SK-N-SH (cell line): ENCODE measurements at regions not wholly inside any gene's neighbourhood (a gene's known extent, or its start where the extent isn't known, plus 50 kb on each side); places are given as distances from the start of the nearest gene placed in this dataset.
A peak's percentile ranks its signal among the peaks of the same experiment; 100 is the strongest.

Source experiments
- CTCF ChIA-PET: fragments of 300-600, 350-600 bp; formaldehyde crosslinking; extraction: SDS; loops from one replicate; lab custom pipeline; 2021; lab: Yijun Ruan, JAX
- POLR2A ChIA-PET: fragments of 350-600 bp; sonication (Branson Sonifier 250); formaldehyde crosslinking; extraction: SDS; loops from one replicate; lab custom pipeline; 2020; ENCODE audit warnings: antibody characterized with exemption, inconsistent platforms; lab: Yijun Ruan, JAX
- DNase-seq: peaks from one replicate; pipeline ENCODE4 v3.0.0; 2012
- H2AFZ ChIP-seq: fragments of 200-600 bp; sonication (generic); 2 replicates; pipeline ENCODE4 v1.8.1; 2016; ENCODE audit warnings: antibody characterized with exemption, mild to moderate bottlenecking, low read depth
- H3F3A ChIP-seq: fragments of 200-600 bp; sonication (generic); replicated peaks from 2 replicates; pipeline ENCODE3; 2016; ENCODE audit warnings: antibody characterized with exemption, mild to moderate bottlenecking; ENCODE audit not compliant: insufficient read depth
- H3K27ac ChIP-seq, 2 experiments: fragments of 200-500 bp in 1 of 2; fragments of 200-600 bp in 1 of 2; sonication (Bioruptor generic) in 1 of 2; sonication (generic), shearing (Covaris generic) in 1 of 2; 2 replicates each; pipeline versions ENCODE4 v1.5.1 to v1.6.1; 2014 to 2016; ENCODE audit warnings: low read depth in 2 of 2, inconsistent platforms in 1 of 2, low read length in 1 of 2, mild to moderate bottlenecking in 1 of 2, mixed read lengths in 1 of 2
- H3K27me3 ChIP-seq: fragments of 200-600 bp; sonication (generic), shearing (Covaris generic); 2 replicates; pipeline ENCODE4 v1.6.1; 2016; ENCODE audit warnings: mixed run types; ENCODE audit not compliant: insufficient read depth
- H3K36me3 ChIP-seq, 2 experiments: fragments of 200-500 bp in 1 of 2; fragments of 200-600 bp in 1 of 2; sonication (Bioruptor generic) in 1 of 2; sonication (generic) in 1 of 2; replicated peaks in 1 of 2; 2 replicates each; pipeline versions ENCODE3 to v1.5.1; 2014 to 2016; ENCODE audit warnings: low read length in 1 of 2, mild to moderate bottlenecking in 1 of 2; ENCODE audit not compliant: insufficient read depth in 2 of 2, control insufficient read depth in 1 of 2
- H3K4me1 ChIP-seq, 2 experiments: fragments of 200-500 bp in 1 of 2; fragments of 200-600 bp in 1 of 2; sonication (Bioruptor generic) in 1 of 2; sonication (generic), shearing (Covaris generic) in 1 of 2; 2 replicates each; pipeline versions ENCODE4 v1.5.1 to v1.6.1; 2014 to 2016; ENCODE audit warnings: low read depth in 1 of 2, low read length in 1 of 2, mixed run types in 1 of 2; ENCODE audit not compliant: insufficient read depth in 2 of 2, control insufficient read depth in 1 of 2
- H3K4me2 ChIP-seq: fragments of 200-600 bp; sonication (generic), shearing (Covaris generic); 2 replicates; pipeline ENCODE4 v1.6.1; 2017; ENCODE audit warnings: mixed run types
- H3K4me3 ChIP-seq, 2 experiments: fragments of 200-500 bp in 1 of 2; fragments of 200-600 bp in 1 of 2; sonication (Bioruptor generic) in 1 of 2; sonication (generic), shearing (Covaris generic) in 1 of 2; 2 replicates each; pipeline versions ENCODE4 v1.5.1 to v1.8.1; 2014 to 2016; ENCODE audit warnings: low read depth in 2 of 2, inconsistent platforms in 1 of 2, low read length in 1 of 2, mild to moderate bottlenecking in 1 of 2, mixed read lengths in 1 of 2, moderate library complexity in 1 of 2
- H3K79me2 ChIP-seq: fragments of 200-600 bp; sonication (generic); 2 replicates; pipeline ENCODE4 v1.8.1; 2017; ENCODE audit warnings: mild to moderate bottlenecking; ENCODE audit not compliant: insufficient read depth
- H3K9ac ChIP-seq: fragments of 200-600 bp; sonication (generic); 2 replicates; pipeline ENCODE4 v1.6.1; 2017; ENCODE audit warnings: mixed run types
- H3K9me2 ChIP-seq: fragments of 200-600 bp; sonication (generic); 2 replicates; pipeline ENCODE4 v1.6.1; 2017; ENCODE audit warnings: mixed run types
- H3K9me3 ChIP-seq: fragments of 200-600 bp; sonication (generic); 2 replicates; pipeline ENCODE4 v1.6.1; 2017; ENCODE audit warnings: mixed run types, mild to moderate bottlenecking, moderate library complexity
- H4K20me1 ChIP-seq: fragments of 200-600 bp; sonication (generic); 2 replicates; pipeline ENCODE4 v1.6.1; 2017; ENCODE audit warnings: mild to moderate bottlenecking, mixed run types; ENCODE audit not compliant: insufficient read depth
- EP300 ChIP-seq, 2 experiments: IDR thresholded peaks; 2 replicates each; pipeline versions ENCODE4 v1.4.0 to v1.6.1; 2012; ENCODE audit warnings: borderline replicate concordance in 1 of 2, low read depth in 1 of 2, low read length in 1 of 2
- FOXJ3 ChIP-seq: sonication (generic); formaldehyde crosslinking; IDR thresholded peaks from 2 replicates; pipeline ENCODE4 v1.5.1; 2020; ENCODE audit warnings: mild to moderate bottlenecking, missing genetic modification reagents
- FOXM1 ChIP-seq: IDR thresholded peaks from 2 replicates; pipeline ENCODE4 v1.4.0; 2012; ENCODE audit warnings: low read depth, mild to moderate bottlenecking
- GABPA ChIP-seq: IDR thresholded peaks from 2 replicates; pipeline ENCODE4 v1.4.0; 2012; ENCODE audit warnings: low read depth, mild to moderate bottlenecking
- JUND ChIP-seq: IDR thresholded peaks from 2 replicates; pipeline ENCODE4 v1.4.0; 2012
- MEF2A ChIP-seq: IDR thresholded peaks from 2 replicates; pipeline ENCODE4 v1.4.0; 2012; ENCODE audit warnings: low read depth, borderline replicate concordance
- MXI1 ChIP-seq: IDR thresholded peaks from 2 replicates; pipeline ENCODE4 v1.6.1; 2012; ENCODE audit warnings: mild to moderate bottlenecking, low read depth, low read length, improper control_type of control experiment
- NFIC ChIP-seq: IDR thresholded peaks from 2 replicates; pipeline ENCODE4 v1.4.0; 2012; ENCODE audit warnings: borderline replicate concordance
- POLR2AphosphoS5 ChIP-seq: IDR thresholded peaks from 2 replicates; pipeline ENCODE4 v1.6.1; 2012; ENCODE audit warnings: low read depth, low read length
- RAD21 ChIP-seq: IDR thresholded peaks from 2 replicates; pipeline ENCODE4 v1.6.1; 2012; ENCODE audit warnings: mild to moderate bottlenecking, low read length
- RCOR1 ChIP-seq: fragments of 150-350 bp; IDR thresholded peaks from 2 replicates; pipeline ENCODE4 v1.6.1; 2017; ENCODE audit warnings: antibody characterized with exemption, low read length
- RFX5 ChIP-seq: IDR thresholded peaks from 2 replicates; pipeline ENCODE4 v1.6.1; 2012; ENCODE audit warnings: mild to moderate bottlenecking, improper control_type of control experiment, low read length
- RXRA ChIP-seq: IDR thresholded peaks from 2 replicates; pipeline ENCODE4 v1.4.0; 2012; ENCODE audit warnings: low read depth, mild to moderate bottlenecking, borderline replicate concordance
- SMC3 ChIP-seq: IDR thresholded peaks from 2 replicates; pipeline ENCODE4 v1.6.1; 2012; ENCODE audit warnings: low read depth, low read length, improper control_type of control experiment
- TAF1 ChIP-seq: IDR thresholded peaks from 2 replicates; pipeline ENCODE4 v1.6.1; 2012; ENCODE audit warnings: low read depth, mild to moderate bottlenecking, low read length, moderate library complexity, borderline replicate concordance
- TCF12 ChIP-seq: IDR thresholded peaks from 2 replicates; pipeline ENCODE4 v1.4.0; 2012
- YY1 ChIP-seq: IDR thresholded peaks from 2 replicates; pipeline ENCODE4 v1.4.0; 2012; ENCODE audit warnings: low read depth, mild to moderate bottlenecking
- WGBS: methylation state at CpG from one replicate; pipeline ENCODE4 v1.1.6; 2017; ENCODE audit warnings: low lambda C conversion rate; 5-methylcytosine and 5-hydroxymethylcytosine counted together
- TF ChIP-seq, protein P1 (sequence below): fragments of 200-600 bp; sonication (generic); IDR thresholded peaks from 2 replicates; pipeline ENCODE4 v1.6.1; 2017; ENCODE audit warnings: antibody characterized with exemption, mild to moderate bottlenecking, moderate library complexity
- TF ChIP-seq, protein P2 (sequence below): IDR thresholded peaks from 2 replicates; pipeline ENCODE4; 2012
- TF ChIP-seq, protein P3 (sequence below): IDR thresholded peaks from 2 replicates; pipeline ENCODE4 v1.4.0; 2012; ENCODE audit warnings: low read depth, borderline replicate concordance
- TF ChIP-seq, protein P4 (sequence below): fragments of 150-350 bp; IDR thresholded peaks from 2 replicates; pipeline ENCODE4 v1.6.1; 2016; ENCODE audit warnings: mild to moderate bottlenecking, low read depth, low read length
- TF ChIP-seq, protein P5 (sequence below): fragments of 150-350 bp; IDR thresholded peaks from 2 replicates; pipeline ENCODE4 v1.6.1; 2017; ENCODE audit warnings: antibody characterized with exemption, low read length, low read depth, borderline replicate concordance

DNA sequence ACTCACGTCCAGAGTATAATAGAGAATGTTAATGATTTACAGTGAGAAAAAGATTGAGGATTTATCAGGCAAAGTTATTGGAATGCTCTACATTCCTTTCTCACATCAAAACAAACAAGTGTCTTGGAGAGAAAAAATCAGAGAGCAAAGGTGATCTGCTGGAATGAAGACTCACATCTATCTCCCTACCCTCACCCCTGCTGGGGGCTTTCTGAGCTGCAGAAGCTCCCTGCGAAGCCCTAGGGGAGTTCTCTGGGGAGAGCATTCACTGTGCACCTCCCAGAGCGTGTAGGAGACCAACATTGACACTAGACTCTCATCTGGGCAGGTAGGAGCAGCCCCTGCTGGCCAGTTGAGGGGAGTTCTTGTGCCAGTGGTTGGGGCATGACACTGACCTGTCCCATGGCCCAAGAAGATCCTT is 76.6 kb upstream of the ADAMTS16 start:
- H3K4me3 ChIP-seq: no peak overlapping the region
- H2AFZ ChIP-seq: no peak overlapping the region
- no peak overlapping the region for H3K27ac ChIP-seq
- H3F3A ChIP-seq: no peaks in the 10 kb centered on the region
- H3K4me1 ChIP-seq: no peaks in the 10 kb centered on the region
- H3K36me3 ChIP-seq: no peaks in the 10 kb centered on the region
- no peak overlapping the region for H3K4me2 ChIP-seq
- no peaks in the 10 kb centered on the region for H3K9me3 ChIP-seq
- H3K27me3 ChIP-seq: peaks cover 6% of the 10 kb centered on the region; the same call in 1 of the 2 replicates
- WGBS: 0% methylated on average over 1 of the region's 3 CpGs
- H3K9ac ChIP-seq: no peak overlapping the region
- H3K9me2 ChIP-seq: no peaks in the 10 kb centered on the region
- ChIA-PET POLR2A (no interaction called here), CTCF (interaction anchor here (0.7 to 2.9 kb wide), 3 partner anchors 183 to 196 kb away, joined by 3 to 13 read pairs (median 5); no protein-coding TSS in a partner anchor)
- H3K79me2 ChIP-seq: no peaks in the 10 kb centered on the region
- TF ChIP-seq RCOR1 (no peak), FOXJ3 (CRISPR knock-in tag) (no peak), TCF12 (no peak), POLR2AphosphoS5 (no peak)
- TF ChIP-seq, protein P1, sequence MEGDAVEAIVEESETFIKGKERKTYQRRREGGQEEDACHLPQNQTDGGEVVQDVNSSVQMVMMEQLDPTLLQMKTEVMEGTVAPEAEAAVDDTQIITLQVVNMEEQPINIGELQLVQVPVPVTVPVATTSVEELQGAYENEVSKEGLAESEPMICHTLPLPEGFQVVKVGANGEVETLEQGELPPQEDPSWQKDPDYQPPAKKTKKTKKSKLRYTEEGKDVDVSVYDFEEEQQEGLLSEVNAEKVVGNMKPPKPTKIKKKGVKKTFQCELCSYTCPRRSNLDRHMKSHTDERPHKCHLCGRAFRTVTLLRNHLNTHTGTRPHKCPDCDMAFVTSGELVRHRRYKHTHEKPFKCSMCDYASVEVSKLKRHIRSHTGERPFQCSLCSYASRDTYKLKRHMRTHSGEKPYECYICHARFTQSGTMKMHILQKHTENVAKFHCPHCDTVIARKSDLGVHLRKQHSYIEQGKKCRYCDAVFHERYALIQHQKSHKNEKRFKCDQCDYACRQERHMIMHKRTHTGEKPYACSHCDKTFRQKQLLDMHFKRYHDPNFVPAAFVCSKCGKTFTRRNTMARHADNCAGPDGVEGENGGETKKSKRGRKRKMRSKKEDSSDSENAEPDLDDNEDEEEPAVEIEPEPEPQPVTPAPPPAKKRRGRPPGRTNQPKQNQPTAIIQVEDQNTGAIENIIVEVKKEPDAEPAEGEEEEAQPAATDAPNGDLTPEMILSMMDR: peak; percentile 25; the same call in 1 of the 2 replicates
- DNase-seq: peak; percentile 25
- no peaks in the 10 kb centered on the region for H4K20me1 ChIP-seq

DNA sequence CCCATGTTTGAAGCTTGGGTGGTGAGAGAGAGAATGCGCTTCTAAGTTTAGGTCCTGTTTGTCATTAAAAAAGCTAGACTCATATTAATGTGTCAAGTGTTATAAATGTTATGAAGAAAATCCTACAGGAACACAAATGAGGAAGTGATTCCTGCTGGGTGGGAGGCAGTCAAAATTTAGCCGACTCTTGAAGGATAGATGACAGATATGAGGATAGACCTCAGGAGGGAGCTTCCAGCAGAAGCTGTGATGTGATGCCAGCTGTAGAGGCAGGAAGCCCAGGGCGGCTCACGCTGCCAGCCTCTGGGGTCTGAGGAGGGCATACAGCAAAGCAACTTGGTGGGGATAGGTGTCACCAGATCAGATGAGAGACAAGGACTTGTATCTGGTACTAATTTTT is 74.7 kb upstream of the ADAMTS16 start:
- Histone ChIP-seq H3K36me3 (no peaks in the 10 kb centered on the region), H3K9ac (no peak overlapping the region), H3K79me2 (no peaks in the 10 kb centered on the region), H3K27me3 (peaks cover 8% of the 10 kb centered on the region; the same call in 1 of the 2 replicates), H3K9me2 (no peaks in the 10 kb centered on the region), H3K4me3 (no peak overlapping the region), H3K4me2 (no peak overlapping the region), H4K20me1 (no peaks in the 10 kb centered on the region), H3K27ac (no peak overlapping the region), H3K4me1 (no peaks in the 10 kb centered on the region), H2AFZ (no peak overlapping the region), H3F3A (no peaks in the 10 kb centered on the region), H3K9me3 (no peaks in the 10 kb centered on the region)
- ChIA-PET CTCF (interaction anchor here (2.4 kb wide), 1 partner anchor 198 kb away, joined by 5 read pairs; no protein-coding TSS in a partner anchor), POLR2A (no interaction called here)
- 68% methylated on average over 4 of the region's 4 CpGs for WGBS
- no peak for DNase-seq
- TF ChIP-seq, protein P2, sequence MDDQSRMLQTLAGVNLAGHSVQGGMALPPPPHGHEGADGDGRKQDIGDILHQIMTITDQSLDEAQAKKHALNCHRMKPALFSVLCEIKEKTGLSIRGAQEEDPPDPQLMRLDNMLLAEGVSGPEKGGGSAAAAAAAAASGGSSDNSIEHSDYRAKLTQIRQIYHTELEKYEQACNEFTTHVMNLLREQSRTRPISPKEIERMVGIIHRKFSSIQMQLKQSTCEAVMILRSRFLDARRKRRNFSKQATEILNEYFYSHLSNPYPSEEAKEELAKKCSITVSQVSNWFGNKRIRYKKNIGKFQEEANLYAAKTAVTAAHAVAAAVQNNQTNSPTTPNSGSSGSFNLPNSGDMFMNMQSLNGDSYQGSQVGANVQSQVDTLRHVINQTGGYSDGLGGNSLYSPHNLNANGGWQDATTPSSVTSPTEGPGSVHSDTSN: no peak
- no peak for TF ChIP-seq SMC3
- TF ChIP-seq RCOR1: no peak
- no peak for TF ChIP-seq JUND
- TF ChIP-seq, protein P3, sequence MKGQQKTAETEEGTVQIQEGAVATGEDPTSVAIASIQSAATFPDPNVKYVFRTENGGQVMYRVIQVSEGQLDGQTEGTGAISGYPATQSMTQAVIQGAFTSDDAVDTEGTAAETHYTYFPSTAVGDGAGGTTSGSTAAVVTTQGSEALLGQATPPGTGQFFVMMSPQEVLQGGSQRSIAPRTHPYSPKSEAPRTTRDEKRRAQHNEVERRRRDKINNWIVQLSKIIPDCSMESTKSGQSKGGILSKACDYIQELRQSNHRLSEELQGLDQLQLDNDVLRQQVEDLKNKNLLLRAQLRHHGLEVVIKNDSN: no peak
- no peak for TF ChIP-seq NFIC
- no peak for TF ChIP-seq EP300 (IDR thresholded peaks at IDR 0.05; ENCODE audit: borderline replicate concordance in 1 of 2, low read depth in 1 of 2, low read length in 1 of 2)
- no peak for TF ChIP-seq FOXM1
- TF ChIP-seq YY1: no peak
- no peak for TF ChIP-seq GABPA
- TF ChIP-seq, protein P4, sequence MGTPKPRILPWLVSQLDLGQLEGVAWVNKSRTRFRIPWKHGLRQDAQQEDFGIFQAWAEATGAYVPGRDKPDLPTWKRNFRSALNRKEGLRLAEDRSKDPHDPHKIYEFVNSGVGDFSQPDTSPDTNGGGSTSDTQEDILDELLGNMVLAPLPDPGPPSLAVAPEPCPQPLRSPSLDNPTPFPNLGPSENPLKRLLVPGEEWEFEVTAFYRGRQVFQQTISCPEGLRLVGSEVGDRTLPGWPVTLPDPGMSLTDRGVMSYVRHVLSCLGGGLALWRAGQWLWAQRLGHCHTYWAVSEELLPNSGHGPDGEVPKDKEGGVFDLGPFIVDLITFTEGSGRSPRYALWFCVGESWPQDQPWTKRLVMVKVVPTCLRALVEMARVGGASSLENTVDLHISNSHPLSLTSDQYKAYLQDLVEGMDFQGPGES: no peak
- TF ChIP-seq RXRA: no peak
- TF ChIP-seq MXI1: no peak
- no peak for TF ChIP-seq TAF1
- no peak for TF ChIP-seq MEF2A
- TF ChIP-seq, protein P5, sequence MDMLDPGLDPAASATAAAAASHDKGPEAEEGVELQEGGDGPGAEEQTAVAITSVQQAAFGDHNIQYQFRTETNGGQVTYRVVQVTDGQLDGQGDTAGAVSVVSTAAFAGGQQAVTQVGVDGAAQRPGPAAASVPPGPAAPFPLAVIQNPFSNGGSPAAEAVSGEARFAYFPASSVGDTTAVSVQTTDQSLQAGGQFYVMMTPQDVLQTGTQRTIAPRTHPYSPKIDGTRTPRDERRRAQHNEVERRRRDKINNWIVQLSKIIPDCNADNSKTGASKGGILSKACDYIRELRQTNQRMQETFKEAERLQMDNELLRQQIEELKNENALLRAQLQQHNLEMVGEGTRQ: no peak
- no peak for TF ChIP-seq TCF12
- TF ChIP-seq RAD21: no peak
- TF ChIP-seq RFX5: no peak
